CD14-positive monocyte (primary cell): ENCODE measurements at regions not wholly inside any gene's neighbourhood (a gene's known extent, or its start where the extent isn't known, plus 50 kb on each side); places are given as distances from the start of the nearest gene placed in this dataset.

ENCODE experiments used
- DNase-seq, 3 donors: peaks; one replicate each; pipeline ENCODE4 v3.0.0-alpha.2; 2011 to 2022
- H2AFZ ChIP-seq: 2 replicates; pipeline ENCODE4 v1.6.0; 2012; ENCODE audit warnings: mild to moderate bottlenecking, low read depth, low read length, inconsistent platforms; ENCODE audit not compliant: insufficient read depth, poor library complexity, severe bottlenecking
- H3K27ac ChIP-seq, 2 donors: 1 replicate in 1 of 2; 2 replicates in 1 of 2; pipeline ENCODE4 v1.5.1; 2012 to 2013; ENCODE audit warnings: low read length in 2 of 2, control low read depth in 1 of 2, inconsistent platforms in 1 of 2, low read depth in 1 of 2, mild to moderate bottlenecking in 1 of 2
- H3K27me3 ChIP-seq, 2 donors: one replicate each; pipeline versions ENCODE4 v1.6.0 to v1.6.1; 2011 to 2013; ENCODE audit warnings: low read length in 2 of 2; ENCODE audit not compliant: control insufficient read depth in 2 of 2, insufficient read depth in 2 of 2
- H3K36me3 ChIP-seq, 2 donors: replicated peaks in 1 of 2; 1 replicate in 1 of 2; 2 replicates in 1 of 2; pipeline versions ENCODE4 v1.5.1 to v1.6.1; 2012 to 2013; ENCODE audit warnings: low read length in 2 of 2, control low read depth in 1 of 2, inconsistent platforms in 1 of 2, mild to moderate bottlenecking in 1 of 2; ENCODE audit not compliant: insufficient read depth in 2 of 2, control insufficient read depth in 1 of 2
- H3K4me1 ChIP-seq, 2 donors: 1 replicate in 1 of 2; 2 replicates in 1 of 2; pipeline versions ENCODE4 v1.5.1 to v1.6.1; 2012 to 2013; ENCODE audit warnings: low read length in 2 of 2, control low read depth in 1 of 2, inconsistent platforms in 1 of 2, mild to moderate bottlenecking in 1 of 2, moderate library complexity in 1 of 2; ENCODE audit not compliant: insufficient read depth in 2 of 2, control insufficient read depth in 1 of 2
- H3K4me2 ChIP-seq: replicated peaks from 2 replicates; pipeline ENCODE3; 2012; ENCODE audit warnings: low read length, moderate library complexity, mild to moderate bottlenecking; ENCODE audit not compliant: poor library complexity, severe bottlenecking; ENCODE audit errors: extremely low read depth
- H3K4me3 ChIP-seq, 3 experiments: fragments of 200-600 bp in 1 of 3; sonication (generic) in 1 of 3; replicated peaks in 1 of 3; 1 replicate in 2 of 3; 2 replicates in 1 of 3; pipeline ENCODE4 v1.5.1; 2011 to 2013; ENCODE audit warnings: low read length in 3 of 3, mild to moderate bottlenecking in 3 of 3, control low read depth in 2 of 3, low read depth in 2 of 3, inconsistent platforms in 1 of 3, moderate library complexity in 1 of 3
- H3K79me2 ChIP-seq: 2 replicates; pipeline ENCODE4 v1.6.0; 2012; ENCODE audit warnings: mild to moderate bottlenecking, control low read depth, inconsistent platforms, low read length, moderate library complexity; ENCODE audit not compliant: insufficient read depth
- H3K9ac ChIP-seq: 2 replicates; pipeline ENCODE4 v1.6.0; 2017; ENCODE audit warnings: low read length, mild to moderate bottlenecking; ENCODE audit not compliant: insufficient read depth, poor library complexity, severe bottlenecking
- H3K9me3 ChIP-seq, 2 donors: replicated peaks in 1 of 2; 1 replicate in 1 of 2; 2 replicates in 1 of 2; pipeline versions ENCODE4 v1.5.1 to v1.6.1; 2012 to 2013; ENCODE audit warnings: low read length in 2 of 2, control low read depth in 1 of 2; ENCODE audit not compliant: control insufficient read depth in 1 of 2, insufficient read depth in 1 of 2
- H4K20me1 ChIP-seq: 2 replicates; pipeline ENCODE4 v1.6.0; 2012; ENCODE audit warnings: mild to moderate bottlenecking, low read length, control low read depth, moderate library complexity; ENCODE audit not compliant: insufficient read depth
- H3K27ac Mint-ChIP-seq, 7 donors: one replicate each; pipeline ENCODE4 v1.8.0; 2020; ENCODE audit warnings: mild to moderate bottlenecking in 7 of 7, mixed read lengths in 7 of 7, moderate library complexity in 6 of 7, inconsistent platforms in 2 of 7
- H3K27me3 Mint-ChIP-seq, 3 donors: one replicate each; pipeline ENCODE4 v1.8.0; 2021 to 2022; ENCODE audit warnings: low read depth in 3 of 3, mild to moderate bottlenecking in 3 of 3, mixed read lengths in 3 of 3, moderate library complexity in 3 of 3, inconsistent platforms in 1 of 3
- H3K36me3 Mint-ChIP-seq, 2 donors: one replicate each; pipeline ENCODE4 v1.8.0; 2020; ENCODE audit warnings: mixed read lengths in 2 of 2, inconsistent platforms in 1 of 2, mild to moderate bottlenecking in 1 of 2
- H3K4me1 Mint-ChIP-seq: one replicate; pipeline ENCODE4 v1.8.0; 2020; ENCODE audit warnings: mild to moderate bottlenecking, mixed read lengths
- H3K4me3 Mint-ChIP-seq, 2 donors: one replicate each; pipeline ENCODE4 v1.8.0; 2020; ENCODE audit warnings: mild to moderate bottlenecking in 2 of 2, mixed read lengths in 2 of 2, moderate library complexity in 1 of 2
- H3K9me3 Mint-ChIP-seq, 7 donors: one replicate each; pipeline ENCODE4 v1.8.0; 2020 to 2022; ENCODE audit warnings: mixed read lengths in 7 of 7, mild to moderate bottlenecking in 6 of 7, moderate library complexity in 6 of 7, inconsistent platforms in 2 of 7
- WGBS: methylation state at CpG from one replicate; pipeline ENCODE4 v1.1.5; 2013; ENCODE audit warnings: missing lambda C conversion rate; ENCODE audit not compliant: insufficient coverage; 5-methylcytosine and 5-hydroxymethylcytosine counted together
- intact Hi-C, 2 donors: fragments of 100-400 bp; cut with micrococcal nuclease; formaldehyde crosslinking; loops; one replicate each; pipeline versions ENCODE4 v1.15.0 to v1.15.1; 2023
- TF ChIP-seq, protein P1 (sequence below): fragments of 200-600 bp; IDR thresholded peaks from one replicate; pipeline ENCODE4 v1.8.0; 2022; ENCODE audit warnings: antibody characterized with exemption, mild to moderate bottlenecking

DNA sequence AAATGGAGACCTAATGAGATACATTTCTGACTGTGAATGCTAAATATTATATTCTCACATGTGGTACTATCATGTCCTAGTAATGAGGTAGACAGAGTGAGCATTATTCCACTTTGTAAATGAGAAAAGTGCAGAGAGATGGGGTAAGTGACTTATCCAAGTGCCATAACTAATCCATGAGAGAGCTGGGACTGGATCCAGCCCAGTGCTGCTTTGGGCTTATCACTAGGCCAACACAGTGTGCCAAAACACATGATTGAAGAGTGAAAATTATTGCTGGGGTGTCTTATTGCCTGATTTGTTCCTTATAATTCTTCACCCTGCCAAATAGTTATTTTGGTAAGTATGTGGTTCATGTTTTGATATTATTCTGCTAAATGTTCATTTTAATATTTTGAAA lies 442.2 kb upstream of the GRAMD2B start:
- H3K4me2 ChIP-seq: no peak overlapping the region
- H3K9ac ChIP-seq: no peak overlapping the region
- H3K79me2 ChIP-seq: no peaks in the 10 kb centered on the region
- Mint-ChIP-seq H3K27me3 (no peaks in the 10 kb centered on the region), H3K4me1 (no peaks in the 10 kb centered on the region), H3K4me3 (no peak overlapping the region), H3K9me3 (no peaks in the 10 kb centered on the region), H3K27ac (no peak overlapping the region), H3K36me3 (no peaks in the 10 kb centered on the region)
- TF ChIP-seq, protein P1, sequence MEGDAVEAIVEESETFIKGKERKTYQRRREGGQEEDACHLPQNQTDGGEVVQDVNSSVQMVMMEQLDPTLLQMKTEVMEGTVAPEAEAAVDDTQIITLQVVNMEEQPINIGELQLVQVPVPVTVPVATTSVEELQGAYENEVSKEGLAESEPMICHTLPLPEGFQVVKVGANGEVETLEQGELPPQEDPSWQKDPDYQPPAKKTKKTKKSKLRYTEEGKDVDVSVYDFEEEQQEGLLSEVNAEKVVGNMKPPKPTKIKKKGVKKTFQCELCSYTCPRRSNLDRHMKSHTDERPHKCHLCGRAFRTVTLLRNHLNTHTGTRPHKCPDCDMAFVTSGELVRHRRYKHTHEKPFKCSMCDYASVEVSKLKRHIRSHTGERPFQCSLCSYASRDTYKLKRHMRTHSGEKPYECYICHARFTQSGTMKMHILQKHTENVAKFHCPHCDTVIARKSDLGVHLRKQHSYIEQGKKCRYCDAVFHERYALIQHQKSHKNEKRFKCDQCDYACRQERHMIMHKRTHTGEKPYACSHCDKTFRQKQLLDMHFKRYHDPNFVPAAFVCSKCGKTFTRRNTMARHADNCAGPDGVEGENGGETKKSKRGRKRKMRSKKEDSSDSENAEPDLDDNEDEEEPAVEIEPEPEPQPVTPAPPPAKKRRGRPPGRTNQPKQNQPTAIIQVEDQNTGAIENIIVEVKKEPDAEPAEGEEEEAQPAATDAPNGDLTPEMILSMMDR: no peak
- no peak overlapping the region for H3K27ac ChIP-seq
- no peaks in the 10 kb centered on the region for H4K20me1 ChIP-seq
- no peak for DNase-seq
- H2AFZ ChIP-seq: no peak overlapping the region
- H3K4me1 ChIP-seq: no peaks in the 10 kb centered on the region
- no peaks in the 10 kb centered on the region for H3K9me3 ChIP-seq
- no peak overlapping the region for H3K4me3 ChIP-seq
- intact Hi-C loops: no loop called here
- H3K27me3 ChIP-seq: no peaks in the 10 kb centered on the region
- H3K36me3 ChIP-seq: no peaks in the 10 kb centered on the region

DNA sequence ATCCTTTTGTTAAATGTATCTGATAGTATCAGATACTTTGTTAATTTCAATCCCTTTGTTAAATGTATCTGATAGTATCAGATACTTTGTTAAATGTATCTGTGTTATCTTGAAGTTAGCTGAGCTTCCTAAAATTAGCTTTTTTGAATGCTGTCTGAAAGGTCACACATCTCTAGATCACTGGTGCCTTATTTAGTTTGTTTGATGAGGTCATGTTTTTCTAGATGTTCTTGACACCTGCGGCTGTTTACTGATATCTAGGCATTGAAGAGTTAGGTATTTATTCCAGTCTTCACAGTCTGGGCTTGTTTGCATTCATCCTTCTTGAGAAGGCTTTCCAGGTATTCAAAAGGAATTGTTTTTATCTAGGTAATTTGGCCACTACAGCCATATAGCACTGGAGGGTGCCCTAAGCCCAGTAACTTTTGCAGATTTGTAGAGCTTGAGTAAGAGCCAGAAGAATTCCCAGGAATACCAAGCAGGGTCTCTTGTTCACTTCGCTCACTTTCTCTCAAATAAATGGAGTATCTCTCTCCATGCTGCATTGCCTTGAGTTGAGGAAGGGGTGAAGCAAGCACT lies 435.4 kb upstream of the GRAMD2B start:
- no peak overlapping the region for H3K4me2 ChIP-seq
- no peaks in the 10 kb centered on the region for H3K27me3 ChIP-seq
- peaks cover 0 to 23% (median 6%) of the 10 kb centered on the region in 7 donors for H3K9me3 Mint-ChIP-seq
- intact Hi-C loops: no loop called here
- H3K4me3 ChIP-seq: no peak overlapping the region
- WGBS: no CpG with 5 or more reads among the region's 2 CpGs
- H3K27me3 Mint-ChIP-seq: no peaks in the 10 kb centered on the region
- no peaks in the 10 kb centered on the region for H3K36me3 Mint-ChIP-seq
- H3K9me3 ChIP-seq: peaks cover 14 to 15% of the 10 kb centered on the region in 2 donors
- no peak overlapping the region for H3K9ac ChIP-seq
- TF ChIP-seq, protein P1: no peak
- no peaks in the 10 kb centered on the region for H3K36me3 ChIP-seq
- H3K4me3 Mint-ChIP-seq: no peak overlapping the region
- H3K27ac ChIP-seq: no peak overlapping the region
- no peak overlapping the region for H3K27ac Mint-ChIP-seq
- no peaks in the 10 kb centered on the region for H3K4me1 Mint-ChIP-seq
- no peaks in the 10 kb centered on the region for H3K4me1 ChIP-seq
- no peak for DNase-seq
- no peaks in the 10 kb centered on the region for H4K20me1 ChIP-seq
- H2AFZ ChIP-seq: no peak overlapping the region
- H3K79me2 ChIP-seq: no peaks in the 10 kb centered on the region
